Erythroblast (primary cell): ENCODE measurements at regions not wholly inside any gene's neighbourhood (a gene's known extent, or its start where the extent isn't known, plus 50 kb on each side); places are given as distances from the start of the nearest gene placed in this dataset.

Experiments
- GATA1 ChIP-seq: IDR thresholded peaks from 2 replicates; pipeline ENCODE4 v1.6.1; 2011; ENCODE audit warnings: low read depth, mild to moderate bottlenecking, control low read depth, low read length, moderate library complexity
- POLR2A ChIP-seq: IDR thresholded peaks from 2 replicates; pipeline ENCODE4 v1.6.1; 2011; ENCODE audit warnings: mild to moderate bottlenecking, low read length

DNA sequence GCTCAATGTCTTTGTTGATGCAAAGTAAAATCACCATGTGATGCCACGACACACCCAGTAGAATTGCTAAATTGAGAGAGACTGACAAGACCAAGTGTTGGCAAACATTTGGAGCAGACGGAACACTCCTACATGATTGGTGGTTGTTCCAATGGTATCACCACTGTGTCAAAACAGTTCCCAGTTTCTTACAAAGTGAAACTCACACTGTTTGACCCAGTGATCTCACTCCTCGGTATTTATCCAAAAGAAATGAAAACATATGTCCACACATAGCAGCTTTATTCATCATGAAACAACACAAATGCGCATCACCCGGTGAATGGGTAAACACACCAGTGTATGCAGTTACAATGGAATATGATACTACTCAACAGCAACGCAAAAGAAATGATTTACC lies 74.0 kb upstream of the SULF2 start:
- TF ChIP-seq POLR2A (no peak), GATA1 (no peak)
